GM13976 (cell line): ENCODE measurements at regions not wholly inside any gene's neighbourhood (a gene's known extent, or its start where the extent isn't known, plus 50 kb on each side); places are given as distances from the start of the nearest gene placed in this dataset.
"Not testable (repeated sequence)": the region's sequence is repeated elsewhere in the genome, so short reads cannot be mapped to it uniquely, and the experiment has no call there.

Experiments used
- DNase-seq: peaks from one replicate; pipeline ENCODE4 v3.0.0; 2012; ENCODE audit warnings: low spot score
- CTCF ChIP-seq: IDR thresholded peaks from 2 replicates; pipeline ENCODE4 v1.5.1; 2012; ENCODE audit warnings: borderline replicate concordance, mild to moderate bottlenecking; ENCODE audit not compliant: insufficient read depth; ENCODE audit errors: extremely low read depth, missing control alignments, control extremely low read depth
- in situ Hi-C: fragments of 300-500 bp; cut with MboI; formaldehyde crosslinking; loops from one replicate; pipeline ENCODE4 v1.12.0; 2022; ENCODE audit warnings: low sequenced_read_pairs, mixed read lengths, inconsistent platforms; ENCODE audit not compliant: unreplicated experiment

GRCh38 chr10:46216836-46217751 is 69.7 kb upstream of the ANTXRL start:
- in situ Hi-C loops: no loop called here
- TF ChIP-seq CTCF: no peak
- peak; percentile 61 for DNase-seq

- TF ChIP-seq CTCF: no peak
- DNase-seq: peak; percentile 1
- in situ Hi-C loops: no loop called here
Observed at GRCh38 chr10:46217752-46218453, 68.9 kb upstream of the ANTXRL start.

- in situ Hi-C loops: no loop called here
- DNase-seq: peak; percentile 33
- TF ChIP-seq CTCF: no peak
Observed at GRCh38 chr10:46218921-46219320, 67.9 kb upstream of the ANTXRL start.

GRCh38 chr10:46219431-46219990 is 67.3 kb upstream of the ANTXRL start:
- in situ Hi-C loops, DNase-seq: not testable (repeated sequence)

- TF ChIP-seq CTCF: no peak
- in situ Hi-C loops: no loop called here
- no peak for DNase-seq
Observed at GRCh38 chr10:46220187-46220586, 66.6 kb upstream of the ANTXRL start.

GRCh38 chr10:46220872-46221538 is 65.8 kb upstream of the ANTXRL start:
- no peak for TF ChIP-seq CTCF
- in situ Hi-C loops: no loop called here
- no peak for DNase-seq
